Urothelium cell line (cell line): ENCODE measurements at regions not wholly inside any gene's neighbourhood (a gene's known extent, or its start where the extent isn't known, plus 50 kb on each side); places are given as distances from the start of the nearest gene placed in this dataset.
A peak's percentile ranks its signal among the peaks of the same experiment; 100 is the strongest.

ENCODE experiments used
- DNase-seq: peaks from one replicate; pipeline ENCODE4 v3.0.0; 2011; ENCODE audit warnings: low spot score, mixed read lengths
- FAIRE-seq: peaks from 2 replicates; lab custom pipeline; 2011; peaks lifted over from hg19 to GRCh38; lab: Jason Lieb, UNC

DNA sequence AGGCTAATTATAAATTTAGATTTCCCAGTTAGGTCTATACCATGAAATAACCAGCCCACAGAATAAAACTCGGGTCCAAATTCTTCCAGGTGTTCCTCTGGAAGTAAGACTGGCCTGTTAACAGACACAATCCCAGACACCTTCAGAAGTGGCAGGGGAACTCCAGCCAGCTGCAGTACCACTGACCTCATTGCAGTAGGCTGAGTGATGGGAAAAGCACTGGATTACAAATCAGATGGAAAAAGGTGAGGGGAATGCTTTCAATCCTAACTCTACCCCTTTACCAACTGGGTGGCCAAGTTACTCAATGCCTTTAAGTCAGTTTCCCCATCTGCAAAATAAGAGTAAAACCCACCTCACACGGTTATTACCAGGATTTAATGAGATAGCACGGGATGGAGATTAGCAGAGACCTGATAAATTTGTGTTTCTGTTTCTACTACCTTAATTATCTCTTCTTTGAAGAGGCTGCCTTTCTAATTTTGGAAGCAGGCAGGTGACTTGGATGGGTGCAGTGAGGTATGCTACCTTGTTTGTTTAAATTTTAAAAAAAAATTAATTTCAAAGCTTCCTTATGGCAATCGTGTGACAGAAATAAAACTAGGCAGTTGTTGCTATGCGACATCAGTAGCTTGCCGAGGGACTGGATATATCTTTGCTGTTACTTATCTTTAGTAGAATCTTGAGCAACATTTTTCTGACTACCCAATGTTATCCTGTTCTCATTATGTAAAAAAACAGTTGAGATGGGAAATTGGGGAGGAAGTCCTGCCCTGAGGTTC, 167.3 kb upstream of the GRIN2B start:
- no peak for DNase-seq
- no peak for FAIRE-seq

GRCh38 chr12:14153803-14154202, 172.4 kb upstream of the GRIN2B start:
- DNase-seq (no peak), FAIRE-seq (no peak)

- DNase-seq (no peak), FAIRE-seq (no peak)
Observed at GRCh38 chr12:14156606-14157005, 175.2 kb upstream of the GRIN2B start.

DNA sequence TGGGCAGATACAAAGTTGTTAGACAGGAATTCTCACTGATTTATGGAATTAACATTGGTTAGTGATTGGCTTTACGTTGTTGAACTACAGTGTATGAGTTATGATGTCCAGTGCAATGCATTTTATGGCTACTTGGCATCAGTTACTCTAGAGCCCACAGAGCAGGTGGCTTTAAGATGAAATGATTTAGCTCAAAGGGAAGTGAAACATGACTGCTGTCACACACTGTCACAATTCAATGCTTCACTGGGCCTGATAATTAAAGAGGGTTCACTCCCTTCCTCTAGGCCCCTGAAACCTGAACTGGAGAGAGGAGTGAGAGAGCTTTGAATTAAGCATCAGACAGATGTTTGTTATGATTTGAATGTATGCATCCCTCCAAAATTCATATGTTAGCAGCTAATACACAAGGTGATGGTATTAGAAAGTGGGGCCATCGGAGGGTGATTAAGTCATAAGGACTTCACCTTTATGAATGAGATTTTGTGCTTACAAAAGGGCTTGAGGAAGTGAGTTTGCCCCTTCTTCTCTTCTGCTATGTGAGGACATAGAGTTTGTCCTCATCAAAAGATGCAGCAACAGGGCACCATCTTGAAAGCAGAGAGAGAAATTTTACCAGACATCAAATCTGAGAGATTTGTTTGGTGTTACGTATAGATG, 175.8 kb upstream of the GRIN2B start:
- DNase-seq (no peak), FAIRE-seq (peak; percentile 42)

DNA sequence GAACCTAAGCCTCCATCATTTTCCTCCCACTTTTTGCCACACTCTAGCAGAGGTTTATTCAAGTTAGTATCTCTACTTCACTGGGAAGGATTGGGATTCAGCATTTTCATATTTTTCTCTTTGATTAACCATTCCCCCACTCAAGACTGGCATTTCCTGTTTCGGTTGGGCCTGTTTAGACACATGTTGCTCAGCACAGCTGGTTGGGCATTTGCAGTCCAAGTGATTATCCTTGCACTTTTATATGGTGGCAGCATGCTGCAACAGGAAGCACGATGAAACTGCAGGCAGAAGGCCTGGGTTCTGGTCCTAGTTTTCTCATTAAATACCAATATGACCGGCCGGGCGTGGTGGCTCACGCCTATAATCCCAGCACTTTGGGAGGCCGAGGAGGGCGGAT, 182.9 kb upstream of the GRIN2B start:
- no peak for DNase-seq
- peak; percentile 32 for FAIRE-seq

DNA sequence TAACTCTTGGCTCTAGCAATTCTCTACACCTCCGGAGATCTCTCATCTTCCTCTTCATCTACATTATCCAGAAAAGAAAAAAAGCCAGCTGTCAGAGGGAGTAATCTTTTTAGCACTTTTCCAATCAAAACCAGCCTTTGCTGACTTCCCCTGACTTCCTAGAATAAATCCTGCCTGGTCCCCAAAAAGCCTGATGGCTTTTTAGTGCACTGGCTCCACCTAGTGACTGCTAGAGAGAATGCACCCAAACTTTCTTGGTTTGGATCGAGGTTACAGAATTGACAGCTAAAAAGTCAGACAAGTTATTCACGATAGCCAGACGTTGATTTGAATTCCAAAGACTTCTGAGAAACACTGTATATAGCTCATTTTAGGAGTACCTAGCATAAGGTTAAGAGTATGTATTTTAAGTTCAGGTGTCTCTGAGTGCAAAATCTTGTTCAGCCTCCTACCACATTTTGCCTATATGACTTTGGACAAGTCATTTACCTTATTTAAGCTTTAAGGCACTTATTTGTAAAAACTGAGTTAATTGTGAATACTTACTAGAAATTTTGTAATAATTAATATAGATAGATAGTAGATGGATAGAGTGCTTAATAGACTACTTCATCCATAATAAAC, 185.7 kb upstream of the GRIN2B start:
- DNase-seq (peak; percentile 77), FAIRE-seq (no peak)

GRCh38 chr12:14169281-14169680, 187.9 kb upstream of the GRIN2B start:
- DNase-seq (no peak), FAIRE-seq (no peak)

DNA sequence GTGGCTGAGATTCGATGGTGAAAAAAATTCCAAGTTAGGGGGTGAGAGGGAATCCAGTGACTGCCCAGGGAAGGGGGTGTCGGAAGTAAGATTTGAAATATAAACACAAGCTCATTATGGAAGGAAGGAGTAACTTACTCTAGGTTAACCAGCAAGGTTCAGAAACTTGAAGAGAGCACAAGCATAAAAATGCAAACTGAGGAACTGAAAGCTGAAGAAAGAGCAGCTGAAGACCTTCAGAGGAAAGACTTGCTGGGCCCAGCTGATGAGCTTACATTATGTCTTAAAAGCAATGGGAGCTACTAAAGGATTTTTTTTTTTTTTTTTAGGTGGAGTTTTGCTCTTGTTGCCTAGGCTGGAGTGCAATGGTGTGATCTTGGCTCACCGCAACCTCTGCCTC, 189.7 kb upstream of the GRIN2B start:
- no peak for DNase-seq
- FAIRE-seq, result no peak

DNA sequence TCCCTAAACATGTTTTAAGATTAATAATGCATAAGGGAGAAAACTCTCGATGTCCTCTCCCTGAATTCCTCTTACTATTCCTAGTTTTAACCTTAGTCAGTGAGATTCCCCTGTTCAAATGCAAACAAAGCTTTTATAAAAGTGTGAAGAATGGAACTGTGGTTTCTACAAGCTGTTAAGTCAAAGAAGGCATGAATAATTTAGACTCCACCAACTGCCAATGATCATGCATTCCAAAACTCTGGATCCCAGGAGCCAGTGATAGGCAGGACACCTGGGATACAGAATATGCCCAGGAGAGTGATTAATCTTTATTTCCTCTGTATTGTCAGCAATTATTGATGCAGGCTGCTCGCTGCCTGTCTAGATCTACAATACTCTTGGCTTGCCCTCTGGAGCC, 190.3 kb upstream of the ATF7IP start:
- FAIRE-seq (no peak), DNase-seq (no peak)

DNA sequence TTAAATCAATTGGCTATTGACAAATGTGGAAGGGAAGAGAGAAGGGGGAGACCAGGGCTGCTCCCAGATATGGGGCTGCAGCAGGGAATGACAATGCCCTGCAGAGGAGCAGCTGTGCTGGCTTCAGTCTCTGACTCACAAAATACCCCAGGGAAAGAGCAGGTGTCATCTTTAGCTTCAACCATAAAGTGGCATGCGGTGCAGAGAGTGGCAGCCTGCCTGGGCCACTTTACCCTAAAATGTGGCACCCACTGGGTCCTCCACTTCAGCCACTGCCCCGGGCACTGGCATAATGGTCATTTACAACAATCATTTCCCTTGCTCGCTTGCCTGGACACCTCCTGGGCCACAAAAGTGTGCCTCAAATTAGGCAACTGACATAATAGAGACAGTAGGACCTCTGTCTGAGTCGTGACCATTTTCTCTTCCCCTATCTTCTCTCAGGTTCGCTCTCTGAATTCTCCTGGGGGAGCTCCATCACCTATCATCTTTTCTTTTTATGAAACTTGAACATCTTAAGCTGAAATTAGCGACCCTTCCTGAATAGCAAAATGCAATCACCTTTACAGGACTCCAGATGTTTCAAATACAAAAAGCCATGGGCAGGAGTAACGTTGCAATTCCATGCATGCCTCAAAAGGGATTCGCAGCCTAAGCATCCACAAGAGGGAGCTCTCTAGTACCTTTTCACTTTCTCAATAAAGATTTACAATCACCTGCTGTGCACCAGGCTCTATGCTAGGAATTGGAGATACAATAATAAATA, 179.9 kb upstream of the ATF7IP start:
- DNase-seq (peak; percentile 63), FAIRE-seq (peak; percentile 87)

DNA sequence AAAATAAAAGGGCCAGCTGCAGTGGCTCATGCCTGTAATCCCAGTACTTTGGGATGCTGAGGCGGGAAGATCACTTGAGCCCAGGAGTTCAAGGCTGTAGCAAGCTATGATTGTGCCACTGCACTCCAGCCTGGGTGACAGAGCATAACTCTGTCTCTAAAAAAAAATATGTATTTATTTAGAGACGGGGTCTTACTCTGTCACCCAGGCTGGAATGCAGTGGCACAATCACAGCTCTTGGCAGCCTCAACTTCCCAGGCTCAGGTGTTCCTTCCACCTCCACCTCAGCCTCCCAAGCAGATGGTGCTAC, 179.3 kb upstream of the ATF7IP start:
- DNase-seq, result no peak
- no peak for FAIRE-seq

- FAIRE-seq (peak; percentile 42), DNase-seq (no peak)
Observed at GRCh38 chr12:14187002-14187401, 178.5 kb upstream of the ATF7IP start.

DNA sequence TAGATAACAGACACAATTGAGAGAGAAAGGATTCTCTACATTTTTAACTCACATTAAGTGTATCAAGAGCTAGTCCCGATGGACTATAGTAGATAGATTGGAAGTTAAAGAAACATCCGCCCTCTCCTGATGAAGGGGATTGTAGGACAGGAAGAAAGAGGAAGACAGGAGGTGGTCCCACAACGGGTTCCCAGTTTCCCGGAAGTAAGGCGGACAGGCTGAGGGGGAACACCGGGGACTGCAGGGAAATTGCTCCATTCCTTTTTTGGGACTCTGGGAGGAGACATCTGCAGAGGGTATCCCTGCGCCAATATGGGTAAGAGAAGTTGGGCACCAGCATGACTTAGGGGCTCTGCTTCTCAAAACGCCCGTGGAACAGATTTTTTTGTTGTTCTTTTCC, 177.5 kb upstream of the ATF7IP start:
- FAIRE-seq (no peak), DNase-seq (no peak)

DNA sequence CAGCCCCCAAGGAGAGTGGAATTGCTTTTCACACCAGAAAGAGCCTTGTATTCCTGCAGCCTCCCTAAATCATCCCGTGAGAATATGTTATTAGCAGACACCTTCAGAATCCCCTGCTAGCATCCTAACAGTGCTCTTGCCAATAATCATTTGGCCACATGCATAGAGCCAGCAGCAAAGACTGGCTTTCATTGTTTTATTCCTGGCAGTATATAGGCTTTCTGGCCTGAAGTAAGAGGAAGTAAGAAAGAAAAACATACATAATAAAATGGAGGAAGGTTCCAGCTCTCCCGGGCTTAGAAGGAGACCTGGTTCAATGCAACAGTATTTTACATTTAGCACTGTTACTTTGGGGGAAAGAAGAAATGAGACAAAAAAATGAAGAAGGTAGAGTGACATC, 176.7 kb upstream of the ATF7IP start:
- DNase-seq, result no peak
- FAIRE-seq, result no peak

- DNase-seq, result no peak
- peak; percentile 59 for FAIRE-seq
Observed at GRCh38 chr12:14190694-14191093, 174.8 kb upstream of the ATF7IP start.

GRCh38 chr12:14191612-14192011, 173.9 kb upstream of the ATF7IP start:
- FAIRE-seq (no peak), DNase-seq (no peak)

GRCh38 chr12:14193639-14194038, 171.8 kb upstream of the ATF7IP start:
- no peak for DNase-seq
- FAIRE-seq, result no peak

DNA sequence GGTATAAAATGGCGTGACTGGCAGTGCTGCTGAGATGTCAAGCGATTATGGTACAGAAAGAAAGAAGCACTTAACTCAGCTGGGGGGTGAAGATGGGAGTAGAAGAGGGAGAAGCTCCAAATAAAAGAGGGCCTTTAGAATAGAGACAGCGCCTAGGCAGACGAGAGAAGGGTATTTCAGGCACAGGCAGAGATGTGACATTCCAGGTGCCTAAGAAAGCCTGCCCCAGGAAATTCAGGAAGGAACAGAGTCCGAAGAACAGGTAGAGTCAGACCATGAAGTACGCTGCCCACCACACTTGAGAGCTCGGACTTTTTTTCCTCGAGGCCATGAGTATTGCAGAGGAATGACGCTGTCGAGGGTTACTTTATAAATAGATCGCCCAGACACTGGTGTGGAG, 170.9 kb upstream of the ATF7IP start:
- DNase-seq (no peak), FAIRE-seq (no peak)

GRCh38 chr12:14199455-14200198, 165.9 kb upstream of the ATF7IP start:
- FAIRE-seq (no peak), DNase-seq (no peak)

GRCh38 chr12:14200598-14200997, 164.9 kb upstream of the ATF7IP start:
- DNase-seq (no peak), FAIRE-seq (no peak)

GRCh38 chr12:14201291-14201690, 164.2 kb upstream of the ATF7IP start:
- DNase-seq (no peak), FAIRE-seq (peak; percentile 40)
